Cardiac fibroblast (primary cell): ENCODE measurements at regions not wholly inside any gene's neighbourhood (a gene's known extent, or its start where the extent isn't known, plus 50 kb on each side); places are given as distances from the start of the nearest gene placed in this dataset.

Source experiments
- DNase-seq, 2 donors: peaks; one replicate each; pipeline versions ENCODE4 v3.0.0 to v3.0.0-alpha.2; 2010; ENCODE audit warnings: low read depth in 2 of 2
- H3K4me3 ChIP-seq, 2 donors: replicated peaks in 1 of 2; 1 replicate in 1 of 2; 2 replicates in 1 of 2; pipeline ENCODE4 v1.5.1; 2011; ENCODE audit warnings: low read depth in 2 of 2, low read length in 2 of 2, mild to moderate bottlenecking in 2 of 2, moderate library complexity in 1 of 2
- CTCF ChIP-seq: IDR thresholded peaks from one replicate; pipeline ENCODE4 v1.5.1; 2011; ENCODE audit warnings: low read depth, mild to moderate bottlenecking, low read length, inconsistent platforms

- TF ChIP-seq CTCF = no peak
- no peak overlapping the region for H3K4me3 ChIP-seq
- no peak for DNase-seq
Observed at GRCh38 chrX:40385682-40386081, 195.1 kb upstream of the ATP6AP2 start.

GRCh38 chrX:40385256-40385655 lies 195.5 kb upstream of the ATP6AP2 start:
- no peak overlapping the region for H3K4me3 ChIP-seq
- no peak for TF ChIP-seq CTCF
- DNase-seq = no peak

- no peak for TF ChIP-seq CTCF
- no peak for DNase-seq
- H3K4me3 ChIP-seq = no peak overlapping the region
Observed at GRCh38 chrX:40383969-40384368, 196.8 kb upstream of the ATP6AP2 start.

GRCh38 chrX:40383360-40383759 lies 197.4 kb upstream of the ATP6AP2 start:
- no peak overlapping the region for H3K4me3 ChIP-seq
- TF ChIP-seq CTCF = no peak
- no peak for DNase-seq

- no peak for DNase-seq
- TF ChIP-seq CTCF = no peak
- H3K4me3 ChIP-seq = no peak overlapping the region
Observed at GRCh38 chrX:40380655-40381488, 199.9 kb upstream of the ATP6AP2 start.

- no peak for TF ChIP-seq CTCF
- DNase-seq = no peak
- H3K4me3 ChIP-seq = no peak overlapping the region
Observed at GRCh38 chrX:40377684-40378083, 203.1 kb upstream of the ATP6AP2 start.

- H3K4me3 ChIP-seq = no peak overlapping the region
- DNase-seq = no peak
- no peak for TF ChIP-seq CTCF
Observed at GRCh38 chrX:40374486-40374885, 206.3 kb upstream of the ATP6AP2 start.
